DMS53 treated with DMSO at 0.1 percent for 48 hours (cell line): ENCODE measurements at regions not wholly inside any gene's neighbourhood (a gene's known extent, or its start where the extent isn't known, plus 50 kb on each side); places are given as distances from the start of the nearest gene placed in this dataset.

ENCODE experiments used
- DNase-seq: peaks from one replicate; lab custom pipeline; 2025; ENCODE audit not compliant: unreplicated experiment; lab: John Stamatoyannopoulos, UW

- no peak for DNase-seq
These were observed 130.6 kb downstream of the ERMARD start for GRCh38 chr6:169881976-169882375.

DNA sequence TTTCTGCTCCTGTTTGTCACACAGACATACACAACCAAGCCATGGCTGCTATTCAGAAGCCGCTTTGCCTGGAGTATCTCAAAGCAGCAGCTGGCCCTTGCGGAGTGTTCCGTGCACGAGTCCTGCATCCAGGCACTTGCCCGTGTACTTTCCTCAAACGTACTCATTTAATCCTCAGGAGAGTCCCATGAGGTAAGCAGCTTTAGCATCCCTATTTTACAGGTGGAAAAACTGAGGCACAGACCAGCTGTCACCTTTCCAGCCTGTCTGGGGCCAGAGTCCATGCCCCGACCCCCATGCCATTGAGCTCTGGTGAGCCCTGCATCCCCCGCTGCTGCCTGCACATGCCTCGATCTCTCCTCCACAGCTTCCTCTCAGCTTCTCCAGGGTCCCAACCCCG is 130.0 kb downstream of the ERMARD start:
- no peak for DNase-seq

- no peak for DNase-seq
These were observed 129.1 kb downstream of the ERMARD start for GRCh38 chr6:169880516-169880915.

DNA sequence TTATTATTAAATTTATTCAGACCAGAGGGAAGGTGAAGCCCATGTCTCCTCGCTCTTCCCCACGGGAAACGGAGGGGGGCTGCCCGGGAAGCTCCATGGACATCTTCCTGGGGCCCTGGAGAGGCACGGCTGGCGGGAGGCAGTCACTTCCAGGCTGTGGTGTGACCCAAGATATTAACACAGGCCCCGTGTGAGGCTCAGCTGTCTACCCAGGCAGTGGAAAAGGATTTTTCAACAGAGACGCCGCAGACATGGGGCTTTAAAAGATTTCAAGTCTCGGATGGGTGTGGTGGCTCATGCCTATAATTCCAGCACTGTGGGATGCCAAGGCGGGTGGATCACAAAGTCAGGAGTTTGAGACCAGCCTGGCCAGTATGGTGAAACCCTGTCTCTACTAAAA is 117.9 kb downstream of the ERMARD start:
- DNase-seq: no peak

DNA sequence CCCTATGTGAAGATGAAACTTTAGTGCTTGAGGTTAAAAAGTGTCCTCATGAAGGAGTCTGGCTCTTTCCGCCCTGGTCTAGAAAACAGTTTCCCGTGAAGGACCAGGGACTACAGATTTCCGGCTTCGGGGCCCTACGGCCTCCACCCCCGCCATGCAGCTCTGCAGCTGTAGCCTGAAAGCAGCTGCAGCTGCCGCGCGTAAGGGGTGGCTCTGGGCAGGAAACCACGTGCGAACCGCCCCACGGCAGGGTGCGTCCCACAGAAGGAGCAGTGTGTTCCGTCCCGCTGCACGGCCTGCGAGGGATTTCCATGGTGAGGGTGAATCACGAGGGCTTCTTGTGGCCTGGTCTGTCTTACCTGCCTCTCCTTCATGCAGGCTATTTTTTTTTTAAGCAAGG is 117.0 kb downstream of the ERMARD start:
- no peak for DNase-seq

GRCh38 chr6:169867751-169868191 is 116.3 kb downstream of the ERMARD start:
- DNase-seq: no peak

DNA sequence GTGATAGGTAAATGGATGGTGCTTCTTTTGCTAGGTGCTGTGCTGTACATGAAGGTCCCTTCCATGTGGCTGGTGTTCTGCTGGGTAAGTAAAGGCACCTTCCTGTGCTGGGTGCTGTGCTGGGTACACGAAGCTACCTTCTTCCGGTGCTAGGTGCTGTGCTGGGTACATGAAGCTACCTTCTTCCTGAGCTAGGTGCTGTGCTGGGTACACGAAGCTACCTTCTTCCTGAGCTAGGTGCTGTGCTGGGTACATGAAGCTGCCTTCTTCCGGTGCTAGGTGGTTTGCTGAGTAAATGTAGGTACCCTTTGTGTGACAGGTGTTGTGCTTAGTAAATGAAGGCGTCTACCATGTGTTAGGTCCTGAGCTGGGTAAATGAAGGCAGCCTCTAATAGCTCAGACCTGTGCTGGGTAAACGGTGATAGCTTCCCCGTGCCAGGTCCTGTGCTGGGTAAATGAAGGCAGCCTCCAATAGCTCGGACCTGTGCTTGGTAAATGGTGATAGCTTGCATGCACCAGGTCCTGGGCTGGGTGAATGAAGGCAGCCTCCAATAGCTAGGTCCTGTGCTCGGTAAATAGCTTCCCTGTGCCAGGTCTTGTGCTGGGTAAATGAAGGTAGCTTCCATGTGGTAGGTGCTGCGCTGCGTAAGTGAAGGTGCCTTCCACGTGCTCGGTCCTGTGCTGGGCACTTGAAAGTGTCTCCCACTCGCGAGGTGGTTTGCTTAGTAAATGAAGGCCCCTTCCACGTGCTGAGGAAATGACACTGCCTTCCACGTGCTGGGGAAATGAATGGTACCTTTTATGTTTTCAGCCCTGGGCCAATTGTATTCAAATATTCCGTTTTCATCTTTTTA is 115.5 kb downstream of the ERMARD start:
- DNase-seq: no peak

DNA sequence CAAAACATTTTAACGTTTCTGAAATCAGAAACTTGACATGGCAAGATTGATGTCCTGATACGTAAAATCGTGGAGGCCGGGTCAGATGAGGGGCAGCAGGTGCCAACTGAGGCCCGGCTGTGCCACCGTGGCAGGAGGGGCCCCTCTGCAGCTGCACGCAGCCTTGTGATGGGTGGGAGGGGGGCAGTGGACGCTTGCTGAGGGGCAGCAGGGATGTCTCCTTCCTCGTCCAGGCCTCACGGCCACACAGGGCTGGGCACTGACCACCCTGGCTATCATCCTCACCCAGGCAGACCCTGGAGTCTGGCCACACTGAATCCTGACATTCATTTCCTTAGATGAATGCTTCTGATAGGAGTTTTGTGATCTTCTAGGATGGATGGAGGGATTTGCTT is 114.7 kb downstream of the ERMARD start:
- no peak for DNase-seq

DNA sequence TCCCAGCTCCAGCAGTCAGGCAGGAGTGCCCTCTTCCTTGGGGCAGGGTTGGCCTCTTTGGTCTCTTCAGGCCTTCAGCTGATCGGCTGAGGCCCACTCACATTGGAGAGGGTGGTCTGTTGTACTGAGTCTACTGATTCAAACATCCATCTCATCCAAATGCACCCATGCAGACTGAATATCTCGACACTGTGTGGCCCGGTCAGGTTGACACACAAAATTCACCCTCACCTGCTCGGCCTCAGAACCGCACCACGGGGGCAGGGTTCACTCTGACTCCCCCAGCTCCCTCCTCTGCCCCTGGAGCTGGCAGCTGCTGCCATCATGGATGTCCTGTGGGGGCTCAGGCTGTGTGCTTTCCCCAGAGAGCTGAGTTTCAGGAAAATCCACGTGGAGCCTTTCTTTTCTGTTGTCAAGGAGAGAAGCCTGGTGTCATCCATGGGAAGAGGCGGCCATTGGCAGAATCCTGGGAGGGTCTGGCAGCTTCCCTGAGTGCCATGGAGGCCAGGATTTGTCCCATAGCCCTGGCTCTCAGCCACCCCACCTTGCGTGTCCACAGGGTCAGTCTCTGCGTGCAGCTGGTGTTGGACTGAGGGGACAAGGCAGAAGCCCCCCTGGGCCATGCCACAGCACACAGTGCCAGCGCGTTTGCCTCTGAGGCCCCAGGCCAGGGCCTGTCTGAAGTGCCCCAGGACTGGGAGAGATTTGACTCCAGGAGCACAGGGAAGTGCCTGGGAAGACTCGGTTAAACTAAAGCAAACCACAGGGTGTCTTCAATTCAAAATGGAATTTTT is 114.1 kb downstream of the ERMARD start:
- no peak for DNase-seq

DNA sequence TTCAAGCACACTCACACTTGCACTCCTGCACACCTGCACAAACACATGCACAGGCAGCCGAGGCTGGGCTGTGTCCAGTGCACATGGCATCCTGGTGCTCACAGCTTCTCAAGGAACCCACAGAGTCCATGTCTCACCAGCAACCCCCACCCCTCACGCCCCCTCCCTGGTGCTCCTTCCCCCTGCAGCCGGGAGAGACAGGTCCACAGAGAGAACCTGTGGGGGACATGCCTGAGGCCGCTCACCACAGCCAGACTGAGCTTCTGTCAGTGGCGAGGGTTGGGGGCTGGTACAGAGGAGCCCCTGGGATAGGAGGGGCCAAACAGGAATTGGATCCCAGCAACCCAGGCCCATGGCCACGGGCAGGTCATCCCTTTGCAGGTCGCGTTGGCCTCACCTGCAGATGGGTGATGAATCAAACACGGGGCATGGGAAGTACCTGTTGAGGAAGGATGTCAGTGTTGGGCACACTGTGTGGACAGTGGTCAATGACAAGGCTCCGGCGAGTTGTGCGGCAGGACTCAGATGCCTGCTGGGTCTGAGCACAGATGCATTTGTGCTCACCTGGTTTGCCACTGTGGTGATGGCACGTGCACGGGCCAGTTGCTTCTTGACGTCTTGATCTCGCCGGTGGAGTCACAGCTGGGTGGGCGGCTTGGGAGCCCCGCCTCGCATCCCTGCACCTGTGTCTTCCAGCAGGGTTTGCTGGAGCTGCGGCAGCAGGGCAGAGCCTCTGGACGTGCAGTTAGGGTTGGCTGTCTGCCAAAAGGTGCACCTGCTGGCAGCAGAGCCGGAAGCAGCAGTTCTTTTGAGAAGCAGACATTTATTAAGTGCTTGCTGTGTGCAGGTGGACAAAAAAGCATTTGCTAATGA is 113.0 kb downstream of the ERMARD start:
- peak; percentile 89 for DNase-seq

GRCh38 chr6:169863710-169864109 is 112.3 kb downstream of the ERMARD start:
- DNase-seq: no peak

DNA sequence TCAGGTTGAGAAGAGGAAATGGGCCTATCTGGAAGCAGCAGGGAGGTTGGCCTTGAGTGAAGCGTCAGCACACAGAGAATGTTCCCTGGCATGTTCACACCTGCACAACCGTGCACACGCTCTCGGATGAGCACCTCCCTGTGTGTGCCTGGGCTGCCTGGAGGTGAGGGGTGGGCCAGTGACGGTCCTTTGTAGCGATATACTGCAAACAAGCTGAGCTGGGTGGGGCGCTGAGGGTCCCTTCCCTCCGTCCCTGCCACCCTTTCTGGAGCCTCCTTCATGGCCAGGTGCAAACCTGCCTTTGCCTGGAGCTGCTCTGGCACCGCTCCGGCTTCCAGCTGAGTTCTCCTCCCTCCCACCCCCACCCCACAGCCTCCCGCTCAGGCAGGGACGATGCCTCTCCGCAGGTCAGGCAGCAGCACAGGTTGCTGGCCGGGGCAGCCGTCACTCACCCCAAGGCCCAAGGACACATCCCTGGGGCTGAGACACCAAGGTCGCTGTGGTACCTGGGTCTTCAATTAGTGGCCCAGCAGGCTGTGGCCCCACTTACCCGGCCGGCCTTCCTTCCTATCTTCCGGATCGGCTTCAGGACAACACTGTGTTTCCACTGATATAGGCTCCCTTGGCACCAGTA is 111.6 kb downstream of the ERMARD start:
- no peak for DNase-seq

- no peak for DNase-seq
These were observed 110.8 kb downstream of the ERMARD start for GRCh38 chr6:169862043-169862891.

GRCh38 chr6:169861431-169862042 is 110.1 kb downstream of the ERMARD start:
- no peak for DNase-seq

DNA sequence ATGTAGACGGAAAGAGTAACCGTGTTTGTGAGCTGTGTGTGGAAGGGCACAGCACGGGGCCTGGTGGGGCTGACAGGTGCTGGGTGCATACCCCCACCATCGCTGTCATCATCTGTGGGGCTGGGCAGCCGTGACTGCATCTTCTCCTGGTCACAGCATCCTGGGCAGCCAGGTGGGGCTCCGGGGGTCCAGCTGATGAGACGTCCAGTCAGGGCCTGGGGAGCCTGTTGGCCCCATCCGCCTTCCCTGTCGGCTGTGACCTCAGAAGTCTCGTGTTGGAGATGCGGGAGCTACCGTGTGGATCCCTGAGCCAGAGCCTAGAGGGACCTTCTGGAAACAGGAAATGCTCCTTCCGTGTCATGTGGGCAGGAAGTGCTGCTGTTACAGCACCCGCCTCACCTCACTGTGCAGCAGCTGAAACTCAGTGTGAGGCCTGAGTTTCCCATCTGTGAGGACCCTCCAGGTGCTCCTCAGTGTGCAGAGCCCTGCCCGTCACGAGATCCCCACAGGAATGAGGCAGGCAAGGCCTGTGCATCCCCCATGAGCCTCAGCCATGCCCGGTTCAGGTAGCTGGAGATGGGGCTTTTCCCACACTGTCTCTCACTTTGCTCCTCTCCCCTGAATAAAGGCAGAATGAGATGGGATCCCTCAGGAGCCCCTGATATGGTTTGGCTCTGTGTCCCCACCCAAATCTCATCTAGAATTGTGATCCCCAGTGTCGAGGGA is 108.7 kb downstream of the ERMARD start:
- DNase-seq: no peak

DNA sequence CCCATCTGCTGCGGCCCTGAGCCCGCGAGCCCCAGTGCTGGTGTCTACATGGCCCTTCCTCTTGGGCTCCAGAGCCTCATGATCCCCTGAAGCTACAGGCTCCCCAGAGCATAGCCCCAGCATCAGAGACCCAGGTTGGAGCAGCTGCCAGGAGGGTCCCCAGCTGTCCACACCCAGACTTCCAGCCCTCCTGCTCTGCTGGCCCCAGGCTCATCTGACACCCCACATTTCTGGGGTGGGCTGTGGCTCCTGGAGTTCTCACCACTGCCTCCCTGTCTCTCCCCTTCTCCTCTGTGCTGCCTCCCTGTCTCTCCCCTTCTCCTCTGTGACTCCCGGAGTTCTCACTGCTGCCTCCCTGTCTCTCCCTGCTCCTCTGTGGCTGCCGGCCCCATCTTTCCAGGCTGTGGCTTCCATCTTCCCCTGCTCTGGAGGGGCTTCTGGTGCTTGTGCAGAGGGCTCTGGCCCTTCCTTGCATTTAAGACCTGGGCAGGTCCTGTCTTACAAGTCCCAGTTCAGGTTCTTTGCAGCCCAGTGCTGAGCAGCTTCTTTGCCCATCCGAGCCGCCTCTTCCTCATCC is 108.1 kb downstream of the ERMARD start:
- no peak for DNase-seq

- no peak for DNase-seq
These were observed 107.5 kb downstream of the ERMARD start for GRCh38 chr6:169858935-169859351.

GRCh38 chr6:169858293-169858934 is 107.0 kb downstream of the ERMARD start:
- DNase-seq: no peak
